Left lung (tissue), 4 donors: ENCODE measurements at regions not wholly inside any gene's neighbourhood (a gene's known extent, or its start where the extent isn't known, plus 50 kb on each side); places are given as distances from the start of the nearest gene placed in this dataset.
"Not testable (repeated sequence)": the region's sequence is repeated elsewhere in the genome, so short reads cannot be mapped to it uniquely, and the experiment has no call there.

ENCODE experiments used
- ATAC-seq: fragments of 200-7000 bp; cut with Tn5 transposase; one replicate; pipeline ENCODE4 v1.9.1; 2020; ENCODE audit warnings: moderate library complexity
- DNase-seq, 4 donors: peaks; one replicate each; pipeline ENCODE4 v3.0.0-alpha.2; 2013 to 2020
- H3K27ac ChIP-seq, 2 donors: fragments of 200-600 bp; sonication (generic) in 1 of 2; one replicate each; pipeline versions ENCODE4 v1.5.0 to v1.8.0; 2020 to 2021
- H3K27me3 ChIP-seq, 2 donors: fragments of 200-600 bp; sonication (generic) in 1 of 2; one replicate each; pipeline versions ENCODE4 v1.5.0 to v1.8.0; 2020 to 2021
- H3K36me3 ChIP-seq, 2 donors: fragments of 200-600 bp; sonication (generic) in 1 of 2; one replicate each; pipeline versions ENCODE4 v1.5.0 to v1.8.0; 2020 to 2021
- H3K4me1 ChIP-seq, 2 donors: fragments of 200-600 bp; one replicate each; pipeline ENCODE4 v1.8.0; 2021
- H3K4me3 ChIP-seq, 2 donors: fragments of 200-600 bp; sonication (generic) in 1 of 2; one replicate each; pipeline versions ENCODE4 v1.5.0 to v1.8.0; 2020 to 2021; ENCODE audit warnings: mild to moderate bottlenecking in 1 of 2
- H3K9me3 ChIP-seq, 2 donors: fragments of 200-600 bp; sonication (generic) in 1 of 2; one replicate each; pipeline versions ENCODE4 v1.5.0 to v1.8.0; 2020 to 2021
- CTCF ChIP-seq, 2 donors: fragments of 200-600 bp; sonication (generic) in 1 of 2; IDR thresholded peaks; one replicate each; pipeline versions ENCODE4 v1.5.0 to v1.8.0; 2021; ENCODE audit warnings: antibody characterized with exemption in 2 of 2
- intact Hi-C, 2 donors: fragments of 100-400 bp; cut with DNase I; formaldehyde crosslinking; loops; one replicate each; pipeline versions ENCODE4 v1.11.2 to v1.14.2; 2022
- donor health status: DM: no; HTN: yes; CAD: no.
- donor health status: DM: no; HTN: no; CAD: no.

- H3K4me3 ChIP-seq: no peak overlapping the region
- intact Hi-C loops: no loop called here
- DNase-seq (no peak), ATAC-seq (no peak)
- H3K9me3 ChIP-seq: no peaks in the 10 kb centered on the region
- no peaks in the 10 kb centered on the region for H3K4me1 ChIP-seq
- no peak for TF ChIP-seq CTCF (IDR thresholded peaks at IDR 0.05)
- no peaks in the 10 kb centered on the region for H3K27me3 ChIP-seq
- no peaks in the 10 kb centered on the region for H3K36me3 ChIP-seq
- H3K27ac ChIP-seq: no peak overlapping the region
These were observed 80.0 kb upstream of the FGF13 start for GRCh38 chrX:138791551-138791950.

GRCh38 chrX:138788771-138789170 is 77.3 kb upstream of the FGF13 start:
- ATAC-seq (no peak), DNase-seq (no peak)
- Histone ChIP-seq H3K27me3 (no peaks in the 10 kb centered on the region), H3K36me3 (no peaks in the 10 kb centered on the region), H3K4me1 (no peaks in the 10 kb centered on the region), H3K27ac (no peak overlapping the region), H3K4me3 (no peak overlapping the region), H3K9me3 (no peaks in the 10 kb centered on the region)
- intact Hi-C loops: no loop called here
- no peak for TF ChIP-seq CTCF (IDR thresholded peaks at IDR 0.05)

- H3K4me3 ChIP-seq, intact Hi-C loops, ATAC-seq, H3K9me3 ChIP-seq, DNase-seq, H3K36me3 ChIP-seq, H3K27me3 ChIP-seq, H3K27ac ChIP-seq, H3K4me1 ChIP-seq: not testable (repeated sequence)
These were observed 67.0 kb upstream of the FGF13 start for GRCh38 chrX:138778576-138778909.

- H3K9me3 ChIP-seq, H3K4me3 ChIP-seq, H3K36me3 ChIP-seq, H3K27ac ChIP-seq, ATAC-seq, H3K4me1 ChIP-seq, intact Hi-C loops, H3K27me3 ChIP-seq, DNase-seq: not testable (repeated sequence)
These were observed 66.5 kb upstream of the FGF13 start for GRCh38 chrX:138777908-138778575.

GRCh38 chrX:138777230-138777629 is 65.7 kb upstream of the FGF13 start:
- no peak for TF ChIP-seq CTCF (IDR thresholded peaks at IDR 0.05)
- Histone ChIP-seq H3K36me3 (no peaks in the 10 kb centered on the region), H3K4me1 (no peaks in the 10 kb centered on the region), H3K4me3 (no peak overlapping the region), H3K9me3 (no peaks in the 10 kb centered on the region), H3K27me3 (no peaks in the 10 kb centered on the region), H3K27ac (no peak overlapping the region)
- no peak for DNase-seq
- intact Hi-C loops: no loop called here
- no peak for ATAC-seq

GRCh38 chrX:138775517-138775916 is 64.0 kb upstream of the FGF13 start:
- intact Hi-C loops: no loop called here
- DNase-seq: no peak
- ATAC-seq: peak; percentile 60

More at GRCh38 chrX:138775517-138775916, 64.0 kb upstream of the FGF13 start:
- no peaks in the 10 kb centered on the region for H3K36me3 ChIP-seq
- no peaks in the 10 kb centered on the region for H3K27me3 ChIP-seq
- no peaks in the 10 kb centered on the region for H3K9me3 ChIP-seq
- peak; percentile 22 to 27 for TF ChIP-seq CTCF (IDR thresholded peaks at IDR 0.05)
- H3K4me1 ChIP-seq: no peaks in the 10 kb centered on the region
- H3K4me3 ChIP-seq: no peak overlapping the region
- H3K27ac ChIP-seq: no peak overlapping the region
